ENCODE measurements at regions not wholly inside any gene's neighbourhood (a gene's known extent, or its start where the extent isn't known, plus 50 kb on each side); places are given as distances from the start of the nearest gene placed in this dataset.

GRCh38 chr3:160170409-160171370 lies 54.5 kb upstream of the C3orf80 start:
- no peak for DNase-seq

GRCh38 chr3:160171813-160172212 lies 53.4 kb upstream of the C3orf80 start:
- DNase-seq = no peak

GRCh38 chr3:160174621-160175020 lies 50.6 kb upstream of the C3orf80 start:
- DNase-seq = no peak
